ENCODE measurements at regions not wholly inside any gene's neighbourhood (a gene's known extent, or its start where the extent isn't known, plus 50 kb on each side); places are given as distances from the start of the nearest gene placed in this dataset.

DNA sequence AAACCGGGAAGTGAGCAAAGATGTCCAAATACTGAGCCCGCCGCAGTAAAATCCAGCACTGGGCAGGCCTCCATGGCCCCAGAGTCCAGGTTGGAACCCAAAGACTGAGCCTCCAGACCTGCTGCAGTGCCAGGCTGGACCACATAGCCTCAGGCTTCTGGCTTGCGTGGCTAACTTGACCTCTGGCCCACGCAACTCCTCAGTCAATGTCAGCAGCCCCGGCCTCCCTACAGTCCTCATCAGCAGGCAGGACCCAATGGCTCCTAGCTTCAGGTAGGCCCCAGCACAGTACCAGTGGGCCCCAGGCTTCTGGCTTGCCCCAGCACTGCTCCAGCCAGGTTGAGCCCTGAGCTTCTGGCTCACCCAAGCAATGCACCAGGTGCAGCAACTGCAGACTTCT, 245.1 kb upstream of the AFDN start:
- Mint-ChIP-seq H3K4me3 (no peak overlapping the region), H3K27ac (ENCODE audit: unreplicated experiment) (no peak overlapping the region), H3K4me1 (peaks cover 36% of the 10 kb centered on the region), H3K36me3 (ENCODE audit: low read depth) (peaks cover 27% of the 10 kb centered on the region), H3K9me3 (peaks cover 24% of the 10 kb centered on the region), H3K27me3 (ENCODE audit: low read depth) (no peaks in the 10 kb centered on the region)
- DNase-seq (ENCODE audit: low read depth, low spot score), result no peak
- TF ChIP-seq, protein P1, sequence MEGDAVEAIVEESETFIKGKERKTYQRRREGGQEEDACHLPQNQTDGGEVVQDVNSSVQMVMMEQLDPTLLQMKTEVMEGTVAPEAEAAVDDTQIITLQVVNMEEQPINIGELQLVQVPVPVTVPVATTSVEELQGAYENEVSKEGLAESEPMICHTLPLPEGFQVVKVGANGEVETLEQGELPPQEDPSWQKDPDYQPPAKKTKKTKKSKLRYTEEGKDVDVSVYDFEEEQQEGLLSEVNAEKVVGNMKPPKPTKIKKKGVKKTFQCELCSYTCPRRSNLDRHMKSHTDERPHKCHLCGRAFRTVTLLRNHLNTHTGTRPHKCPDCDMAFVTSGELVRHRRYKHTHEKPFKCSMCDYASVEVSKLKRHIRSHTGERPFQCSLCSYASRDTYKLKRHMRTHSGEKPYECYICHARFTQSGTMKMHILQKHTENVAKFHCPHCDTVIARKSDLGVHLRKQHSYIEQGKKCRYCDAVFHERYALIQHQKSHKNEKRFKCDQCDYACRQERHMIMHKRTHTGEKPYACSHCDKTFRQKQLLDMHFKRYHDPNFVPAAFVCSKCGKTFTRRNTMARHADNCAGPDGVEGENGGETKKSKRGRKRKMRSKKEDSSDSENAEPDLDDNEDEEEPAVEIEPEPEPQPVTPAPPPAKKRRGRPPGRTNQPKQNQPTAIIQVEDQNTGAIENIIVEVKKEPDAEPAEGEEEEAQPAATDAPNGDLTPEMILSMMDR (conservative IDR thresholded peaks at IDR 0.05), result no peak

DNA sequence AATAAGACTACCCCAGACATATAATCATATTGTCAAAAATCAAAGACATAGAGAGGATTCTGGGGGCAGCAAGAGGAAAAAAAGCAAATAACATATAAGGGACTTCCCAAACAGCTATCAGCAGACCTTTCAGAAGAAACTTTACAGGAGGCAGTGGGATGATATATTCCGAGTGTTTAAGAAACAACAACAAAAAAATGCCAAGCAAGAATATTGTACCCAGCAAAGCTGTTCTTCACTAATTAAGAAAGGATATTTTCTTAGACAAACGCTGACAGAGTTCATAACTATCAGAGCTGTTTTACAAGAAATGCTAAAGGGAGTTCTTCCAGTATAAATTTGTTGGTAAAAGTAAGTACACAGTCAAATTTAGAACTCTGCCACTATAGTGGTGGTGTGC, 243.3 kb upstream of the AFDN start:
- DNase-seq (ENCODE audit: low read depth, low spot score), result no peak
- Mint-ChIP-seq H3K9me3 (peaks cover 28% of the 10 kb centered on the region), H3K27ac (ENCODE audit: unreplicated experiment) (no peak overlapping the region), H3K4me1 (peaks cover 38% of the 10 kb centered on the region), H3K27me3 (ENCODE audit: low read depth) (no peaks in the 10 kb centered on the region), H3K4me3 (no peak overlapping the region), H3K36me3 (ENCODE audit: low read depth) (peaks cover 30% of the 10 kb centered on the region)
- TF ChIP-seq, protein P1 (conservative IDR thresholded peaks at IDR 0.05), result no peak

DNA sequence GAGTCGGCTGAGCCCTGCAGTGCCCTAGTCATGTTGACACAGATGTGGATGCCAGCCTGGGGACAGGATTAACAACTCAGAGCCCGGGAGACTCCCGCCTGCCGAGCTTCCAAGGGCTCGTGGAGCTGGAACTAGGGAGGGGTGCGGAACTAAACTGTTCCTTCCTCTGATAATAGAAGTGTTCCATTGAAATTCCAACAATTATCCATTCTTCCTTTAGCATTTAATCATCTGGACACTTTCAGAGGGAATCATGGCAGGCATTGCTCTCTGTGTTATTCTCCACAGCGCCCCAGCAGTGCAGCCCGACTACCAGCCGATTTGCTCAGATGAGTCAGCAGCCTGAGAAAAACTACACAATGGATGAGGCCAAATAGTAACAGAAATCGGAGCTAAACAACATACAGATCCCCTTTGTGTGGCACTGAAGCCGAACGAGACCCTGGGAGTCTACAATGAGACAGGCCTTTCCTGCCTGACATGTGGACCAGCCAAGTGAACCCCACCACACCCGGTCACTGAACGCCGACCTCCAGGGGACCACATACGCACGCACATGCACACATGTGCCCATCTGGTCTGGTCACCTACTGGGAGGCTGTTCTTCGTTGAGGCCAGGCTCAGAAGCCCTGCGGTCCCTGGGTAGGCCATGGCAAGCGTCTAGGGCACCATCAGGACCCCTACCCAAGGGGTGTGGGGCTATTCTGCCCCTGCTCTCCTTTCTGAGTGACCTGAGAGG, 238.4 kb upstream of the AFDN start:
- Mint-ChIP-seq H3K27ac (ENCODE audit: unreplicated experiment) (peak overlapping the region; percentile 58), H3K27me3 (ENCODE audit: low read depth) (no peaks in the 10 kb centered on the region), H3K36me3 (ENCODE audit: low read depth) (peaks cover 35% of the 10 kb centered on the region), H3K4me3 (peak overlapping the region; percentile 28), H3K4me1 (peaks cover 15% of the 10 kb centered on the region), H3K9me3 (peaks cover 37% of the 10 kb centered on the region)
- DNase-seq (ENCODE audit: low read depth, low spot score), result no peak
- TF ChIP-seq, protein P1 (conservative IDR thresholded peaks at IDR 0.05), result no peak

DNA sequence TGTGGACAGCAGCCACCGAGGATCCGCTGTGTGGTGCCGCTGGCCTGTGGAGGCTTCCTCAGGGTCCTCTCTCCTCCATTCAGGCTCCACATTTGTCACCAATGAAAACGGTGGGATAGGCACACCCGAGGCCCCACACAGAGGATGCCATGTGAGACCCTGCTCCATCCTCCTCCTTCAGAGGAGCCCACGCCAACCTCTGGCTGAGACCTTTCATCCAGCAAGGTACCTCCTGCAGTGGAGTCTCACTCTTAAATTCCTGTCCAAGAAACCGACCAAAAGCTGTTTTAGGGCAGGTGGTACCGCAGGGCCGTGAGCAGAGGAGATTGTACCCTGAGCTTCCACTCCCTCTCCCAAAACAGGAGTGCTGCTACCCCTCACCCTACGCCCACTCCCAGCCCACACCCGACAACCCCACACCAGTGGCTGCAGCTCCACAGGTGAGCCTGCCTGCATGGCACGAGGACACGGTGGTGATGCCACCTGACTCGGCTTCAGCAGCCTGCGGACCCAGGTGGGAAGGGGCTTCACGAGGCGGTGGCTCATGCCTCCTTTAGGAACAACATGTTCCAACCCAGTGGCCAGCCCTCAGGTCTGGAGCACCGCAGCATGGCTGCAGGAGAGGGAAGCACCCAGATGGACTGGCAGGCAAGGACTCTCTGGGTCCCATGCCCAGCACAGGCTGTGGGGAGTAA, 237.6 kb upstream of the AFDN start:
- Mint-ChIP-seq H3K27ac (ENCODE audit: unreplicated experiment) (peak overlapping the region; percentile 50), H3K27me3 (ENCODE audit: low read depth) (no peaks in the 10 kb centered on the region)
- no peak for DNase-seq (ENCODE audit: low read depth, low spot score)

DNA sequence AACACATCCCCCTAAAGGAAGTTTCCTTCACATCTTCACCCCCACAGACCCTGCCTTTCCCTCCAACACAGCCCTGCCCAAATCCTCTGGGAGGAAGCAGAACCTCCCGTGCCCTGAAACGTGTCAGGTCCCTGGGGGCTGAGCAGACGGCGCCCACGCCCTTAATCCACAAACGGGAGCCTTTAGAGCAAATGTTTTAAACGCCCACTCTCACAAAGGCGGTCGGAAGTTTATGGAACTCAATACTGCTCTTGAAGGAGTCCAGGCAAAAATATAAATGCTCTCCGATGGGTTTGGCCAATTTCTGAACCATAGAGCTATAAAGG, 237.1 kb upstream of the AFDN start:
- Mint-ChIP-seq H3K27ac (ENCODE audit: unreplicated experiment) (peak overlapping the region; percentile 84), H3K4me1 (peaks cover 15% of the 10 kb centered on the region), H3K4me3 (no peak overlapping the region), H3K9me3 (peaks cover 34% of the 10 kb centered on the region), H3K36me3 (ENCODE audit: low read depth) (peaks cover 30% of the 10 kb centered on the region), H3K27me3 (ENCODE audit: low read depth) (no peaks in the 10 kb centered on the region)
- TF ChIP-seq, protein P1 (conservative IDR thresholded peaks at IDR 0.05), result no peak
- no peak for DNase-seq (ENCODE audit: low read depth, low spot score)

More for the DNA sequence above, 237.6 kb upstream of the AFDN start:
- TF ChIP-seq, protein P1 (conservative IDR thresholded peaks at IDR 0.05), result no peak
- Mint-ChIP-seq H3K4me3 (no peak overlapping the region), H3K36me3 (ENCODE audit: low read depth) (peaks cover 33% of the 10 kb centered on the region), H3K9me3 (peaks cover 37% of the 10 kb centered on the region), H3K4me1 (peaks cover 15% of the 10 kb centered on the region)

All from neural crest cell (in vitro differentiated cells).